Naive thymus-derived CD8-positive, alpha-beta T cell (primary cell): ENCODE measurements at regions not wholly inside any gene's neighbourhood (a gene's known extent, or its start where the extent isn't known, plus 50 kb on each side); places are given as distances from the start of the nearest gene placed in this dataset.
A peak's percentile ranks its signal among the peaks of the same experiment; 100 is the strongest.

Experiments
- ATAC-seq, 2 donors: fragments of 150-1000 bp; cut with Tn5 transposase in 1 of 2; sonication (Bioruptor Pico), chemical (Tn5 transposase) in 1 of 2; 1 replicate in 1 of 2; 2 replicates in 1 of 2; pipeline ENCODE4 v1.10.0; 2021; ENCODE audit warnings: mild to moderate bottlenecking in 2 of 2, moderate library complexity in 2 of 2
- POLR2A ChIA-PET: fragments of 350-600 bp; sonication (Branson Sonifier 250); formaldehyde crosslinking; loops from one replicate; lab custom pipeline; 2021; ENCODE audit warnings: antibody characterized with exemption; lab: Charles Lee
- DNase-seq, 10 donors: peaks; one replicate each; pipeline versions ENCODE4 v3.0.0 to v3.0.0-alpha.2; 2020 to 2022
- H3K27ac Mint-ChIP-seq, 10 donors: one replicate each; pipeline ENCODE4 v1.8.0; 2020 to 2022; ENCODE audit warnings: mild to moderate bottlenecking in 10 of 10, mixed read lengths in 10 of 10, moderate library complexity in 4 of 10, inconsistent platforms in 1 of 10
- H3K27me3 Mint-ChIP-seq, 5 donors: one replicate each; pipeline ENCODE4 v1.8.0; 2021 to 2022; ENCODE audit warnings: mixed read lengths in 5 of 5
- H3K36me3 Mint-ChIP-seq, 3 donors: one replicate each; pipeline ENCODE4 v1.8.0; 2020 to 2022; ENCODE audit warnings: mixed read lengths in 3 of 3, mild to moderate bottlenecking in 2 of 3, inconsistent platforms in 1 of 3
- H3K4me1 Mint-ChIP-seq, 4 donors: one replicate each; pipeline ENCODE4 v1.8.0; 2021 to 2022; ENCODE audit warnings: mixed read lengths in 4 of 4
- H3K4me3 Mint-ChIP-seq, 10 donors: one replicate each; pipeline ENCODE4 v1.8.0; 2020 to 2022; ENCODE audit warnings: mild to moderate bottlenecking in 10 of 10, mixed read lengths in 10 of 10, moderate library complexity in 6 of 10, inconsistent platforms in 1 of 10
- H3K9me3 Mint-ChIP-seq, 9 donors: one replicate each; pipeline ENCODE4 v1.8.0; 2020 to 2022; ENCODE audit warnings: mixed read lengths in 9 of 9, mild to moderate bottlenecking in 3 of 9, inconsistent platforms in 1 of 9, moderate library complexity in 1 of 9

DNA sequence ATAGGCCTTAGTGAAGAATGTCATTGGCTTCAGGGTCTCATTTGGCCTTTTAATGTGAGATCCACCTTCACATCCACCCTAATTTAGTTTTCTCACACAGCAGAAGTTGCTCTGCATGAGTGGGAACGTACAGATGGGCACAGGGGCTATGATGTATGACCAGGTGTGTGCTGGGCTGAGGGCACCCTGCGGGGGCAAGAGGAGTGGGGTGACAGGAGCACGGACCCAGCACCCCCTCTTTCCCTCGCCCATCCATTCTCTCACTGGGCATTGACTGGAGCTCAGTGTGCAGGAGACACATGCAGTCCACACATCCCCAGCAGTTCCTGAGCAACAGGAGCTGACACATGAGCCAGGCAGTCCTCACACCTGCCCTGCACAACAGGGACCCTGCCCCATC is 95.1 kb upstream of the PPP2R2D start:
- peaks cover 0 to 2% (median 0%) of the 10 kb centered on the region in 3 donors for H3K36me3 Mint-ChIP-seq
- POLR2A ChIA-PET, result no interaction called here
- peaks cover 0 to 3% (median 1%) of the 10 kb centered on the region in 9 donors for H3K9me3 Mint-ChIP-seq
- ATAC-seq, result no peak
- DNase-seq, result no peak
- H3K4me3 Mint-ChIP-seq, result no peak overlapping the region
- peak overlapping the region in 1 of 10 donors; percentile 55 for H3K27ac Mint-ChIP-seq
- H3K4me1 Mint-ChIP-seq, result peaks cover 0 to 3% (median 0%) of the 10 kb centered on the region in 4 donors
- H3K27me3 Mint-ChIP-seq, result peaks cover 0 to 26% (median 13%) of the 10 kb centered on the region in 5 donors

DNA sequence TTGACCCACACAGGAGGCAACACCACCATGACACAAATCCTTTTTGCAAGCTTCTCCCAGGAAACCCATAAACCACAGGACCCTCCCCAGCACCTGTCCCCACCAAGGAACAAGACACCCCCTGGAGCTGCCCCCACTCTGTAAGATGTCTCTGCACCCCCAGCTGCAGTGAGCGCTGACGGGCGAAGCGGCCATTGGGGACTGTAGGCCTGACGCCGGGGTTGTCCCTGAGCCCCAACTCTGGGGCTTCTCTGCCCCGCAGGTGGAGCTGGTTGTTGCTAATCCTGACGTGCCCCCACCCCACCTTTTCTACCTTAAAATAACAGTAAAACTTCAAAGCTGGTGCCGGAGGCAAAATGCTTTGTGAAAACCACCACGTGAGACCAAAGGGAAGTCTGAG is 94.7 kb upstream of the PPP2R2D start:
- DNase-seq, result no peak
- POLR2A ChIA-PET, result no interaction called here
- Mint-ChIP-seq H3K4me1 (peaks cover 0 to 3% (median 0%) of the 10 kb centered on the region in 4 donors), H3K27ac (peak overlapping the region in 1 of 10 donors; percentile 55), H3K27me3 (peaks cover 0 to 26% (median 16%) of the 10 kb centered on the region in 5 donors), H3K36me3 (no peaks in the 10 kb centered on the region), H3K4me3 (no peak overlapping the region), H3K9me3 (no peaks in the 10 kb centered on the region)
- no peak for ATAC-seq

- Mint-ChIP-seq H3K27ac (no peak overlapping the region), H3K27me3 (peaks cover 0 to 26% (median 16%) of the 10 kb centered on the region in 5 donors), H3K4me3 (no peak overlapping the region), H3K9me3 (no peaks in the 10 kb centered on the region), H3K4me1 (peaks cover 0 to 3% (median 0%) of the 10 kb centered on the region in 4 donors), H3K36me3 (no peaks in the 10 kb centered on the region)
- POLR2A ChIA-PET, result no interaction called here
- ATAC-seq, result no peak
- no peak for DNase-seq
These were observed 94.0 kb upstream of the PPP2R2D start for GRCh38 chr10:131806646-131807317.

GRCh38 chr10:131808370-131808930 is 92.4 kb upstream of the PPP2R2D start:
- Mint-ChIP-seq H3K27ac (no peak overlapping the region), H3K27me3 (peaks cover 0 to 26% (median 17%) of the 10 kb centered on the region in 5 donors), H3K4me3 (no peak overlapping the region), H3K36me3 (no peaks in the 10 kb centered on the region), H3K9me3 (no peaks in the 10 kb centered on the region), H3K4me1 (peaks cover 0 to 3% (median 0%) of the 10 kb centered on the region in 4 donors)
- DNase-seq, result no peak
- POLR2A ChIA-PET, result no interaction called here
- ATAC-seq, result no peak

GRCh38 chr10:131810036-131810804 is 90.6 kb upstream of the PPP2R2D start:
- no peak overlapping the region for H3K27ac Mint-ChIP-seq
- no peak overlapping the region for H3K4me3 Mint-ChIP-seq
- no peaks in the 10 kb centered on the region for H3K9me3 Mint-ChIP-seq
- POLR2A ChIA-PET, result no interaction called here
- no peak for DNase-seq
- no peaks in the 10 kb centered on the region for H3K36me3 Mint-ChIP-seq
- no peak for ATAC-seq
- peaks cover 0 to 26% (median 15%) of the 10 kb centered on the region in 5 donors for H3K27me3 Mint-ChIP-seq
- no peaks in the 10 kb centered on the region for H3K4me1 Mint-ChIP-seq

DNA sequence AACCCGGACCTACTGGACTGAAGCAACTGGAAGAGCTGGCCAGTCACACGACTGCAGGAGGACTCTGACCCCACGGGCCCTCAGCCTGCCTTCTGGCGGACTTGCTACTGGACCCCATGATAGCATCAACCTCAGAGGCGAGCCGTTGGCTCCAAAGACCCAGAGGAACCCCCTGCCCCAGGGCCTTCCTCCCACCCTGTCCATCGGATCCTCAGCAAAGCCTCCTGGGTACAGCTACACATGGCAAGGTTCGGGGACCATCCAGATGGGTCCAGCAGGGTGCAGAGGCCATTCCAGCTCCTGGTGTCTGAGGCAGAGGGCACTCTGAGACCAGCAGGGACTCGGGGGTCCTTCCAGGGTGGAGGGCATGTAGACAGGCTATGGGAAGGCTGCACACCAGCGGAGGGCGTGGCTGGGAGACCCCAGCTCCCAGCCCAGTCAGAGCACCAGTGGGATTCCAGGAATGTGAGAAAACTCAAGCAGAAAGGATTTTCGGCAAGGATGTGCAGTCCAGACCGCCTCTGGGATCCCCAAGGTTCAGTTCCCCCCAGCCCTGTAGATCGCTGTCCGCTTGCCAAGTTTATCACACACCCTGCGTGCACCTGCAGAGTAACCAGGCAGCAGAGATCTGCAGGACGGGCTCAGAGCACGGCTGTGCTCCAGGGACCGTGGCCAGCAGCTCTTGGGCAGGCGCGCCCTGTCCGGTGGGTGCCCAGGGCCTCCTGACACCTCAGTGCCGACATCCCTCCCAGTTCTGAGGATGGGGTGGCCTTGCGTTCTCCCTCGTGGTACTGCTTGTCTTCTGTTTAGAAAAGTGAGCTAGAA is 89.8 kb upstream of the PPP2R2D start:
- DNase-seq (peak in 1 of 10 donors; percentile 3), ATAC-seq (no peak)
- Mint-ChIP-seq H3K4me3 (no peak overlapping the region), H3K9me3 (no peaks in the 10 kb centered on the region), H3K36me3 (no peaks in the 10 kb centered on the region), H3K4me1 (no peaks in the 10 kb centered on the region), H3K27me3 (peaks cover 0 to 28% (median 15%) of the 10 kb centered on the region in 5 donors), H3K27ac (no peak overlapping the region)
- POLR2A ChIA-PET, result no interaction called here

DNA sequence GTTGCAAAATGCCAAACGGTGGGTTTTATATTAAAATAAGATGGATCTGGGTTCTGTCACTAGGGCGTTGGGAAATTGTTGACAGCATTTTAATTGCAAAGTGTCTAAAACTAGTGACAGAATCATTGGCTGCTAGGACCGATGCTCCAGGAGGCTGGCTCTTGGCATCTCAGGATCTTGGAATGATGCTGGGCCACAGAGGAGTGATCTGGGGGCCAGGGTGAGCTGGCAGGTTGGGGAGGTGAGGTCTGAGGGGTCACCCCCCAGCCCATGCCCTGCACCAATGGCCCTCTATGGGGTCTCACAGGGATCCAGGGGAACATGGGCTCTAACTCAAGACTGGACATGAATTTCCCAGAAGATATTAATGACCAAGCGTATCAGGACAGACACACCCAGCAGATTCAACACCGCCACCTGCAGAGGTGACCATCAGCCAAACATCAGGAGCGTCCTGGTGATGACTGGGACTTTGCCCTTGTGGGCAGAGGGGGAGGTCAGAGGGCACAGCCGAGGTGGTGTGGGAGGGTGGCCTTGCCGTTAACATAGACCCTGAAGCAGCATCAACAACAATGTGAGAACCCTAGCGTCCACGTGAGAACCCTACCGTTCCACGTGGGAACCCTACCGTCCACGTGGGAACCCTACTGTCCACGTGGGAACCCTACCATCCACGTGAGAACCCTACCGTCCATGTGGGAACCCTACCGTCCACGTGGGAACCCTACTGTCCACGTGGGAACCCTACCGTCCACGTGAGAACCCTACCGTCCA is 89.0 kb upstream of the PPP2R2D start:
- no peaks in the 10 kb centered on the region for H3K4me1 Mint-ChIP-seq
- DNase-seq (peak in 1 of 10 donors; percentile 6), ATAC-seq (no peak)
- H3K9me3 Mint-ChIP-seq, result no peaks in the 10 kb centered on the region
- POLR2A ChIA-PET, result no interaction called here
- peaks cover 0 to 31% (median 15%) of the 10 kb centered on the region in 5 donors for H3K27me3 Mint-ChIP-seq
- no peaks in the 10 kb centered on the region for H3K36me3 Mint-ChIP-seq
- no peak overlapping the region for H3K4me3 Mint-ChIP-seq
- H3K27ac Mint-ChIP-seq, result no peak overlapping the region

- no peaks in the 10 kb centered on the region for H3K36me3 Mint-ChIP-seq
- no peaks in the 10 kb centered on the region for H3K9me3 Mint-ChIP-seq
- ATAC-seq (no peak), DNase-seq (peak in 2 of 10 donors; percentile 7 to 31)
- POLR2A ChIA-PET, result no interaction called here
- no peak overlapping the region for H3K4me3 Mint-ChIP-seq
- H3K27ac Mint-ChIP-seq, result no peak overlapping the region
- no peaks in the 10 kb centered on the region for H3K4me1 Mint-ChIP-seq
- H3K27me3 Mint-ChIP-seq, result peaks cover 0 to 42% (median 15%) of the 10 kb centered on the region in 5 donors
These were observed 87.8 kb upstream of the PPP2R2D start for GRCh38 chr10:131812736-131813604.

GRCh38 chr10:131814567-131815265 is 86.1 kb upstream of the PPP2R2D start:
- DNase-seq, result peak in 2 of 10 donors; percentile 14 to 28
- peaks cover 0 to 31% (median 12%) of the 10 kb centered on the region in 5 donors for H3K27me3 Mint-ChIP-seq
- H3K9me3 Mint-ChIP-seq, result no peaks in the 10 kb centered on the region
- H3K4me1 Mint-ChIP-seq, result no peaks in the 10 kb centered on the region
- no peaks in the 10 kb centered on the region for H3K36me3 Mint-ChIP-seq
- ATAC-seq, result no peak
- no peak overlapping the region for H3K4me3 Mint-ChIP-seq
- POLR2A ChIA-PET, result no interaction called here
- no peak overlapping the region for H3K27ac Mint-ChIP-seq

GRCh38 chr10:131815266-131816156 is 85.3 kb upstream of the PPP2R2D start:
- H3K4me3 Mint-ChIP-seq, result no peak overlapping the region
- no peaks in the 10 kb centered on the region for H3K9me3 Mint-ChIP-seq
- H3K27me3 Mint-ChIP-seq, result peaks cover 0 to 23% (median 9%) of the 10 kb centered on the region in 5 donors
- POLR2A ChIA-PET, result no interaction called here
- H3K4me1 Mint-ChIP-seq, result no peaks in the 10 kb centered on the region
- DNase-seq (peak in 1 of 10 donors; percentile 7), ATAC-seq (no peak)
- no peaks in the 10 kb centered on the region for H3K36me3 Mint-ChIP-seq
- H3K27ac Mint-ChIP-seq, result no peak overlapping the region
